ENCODE measurements at regions not wholly inside any gene's neighbourhood (a gene's known extent, or its start where the extent isn't known, plus 50 kb on each side); places are given as distances from the start of the nearest gene placed in this dataset.

DNA sequence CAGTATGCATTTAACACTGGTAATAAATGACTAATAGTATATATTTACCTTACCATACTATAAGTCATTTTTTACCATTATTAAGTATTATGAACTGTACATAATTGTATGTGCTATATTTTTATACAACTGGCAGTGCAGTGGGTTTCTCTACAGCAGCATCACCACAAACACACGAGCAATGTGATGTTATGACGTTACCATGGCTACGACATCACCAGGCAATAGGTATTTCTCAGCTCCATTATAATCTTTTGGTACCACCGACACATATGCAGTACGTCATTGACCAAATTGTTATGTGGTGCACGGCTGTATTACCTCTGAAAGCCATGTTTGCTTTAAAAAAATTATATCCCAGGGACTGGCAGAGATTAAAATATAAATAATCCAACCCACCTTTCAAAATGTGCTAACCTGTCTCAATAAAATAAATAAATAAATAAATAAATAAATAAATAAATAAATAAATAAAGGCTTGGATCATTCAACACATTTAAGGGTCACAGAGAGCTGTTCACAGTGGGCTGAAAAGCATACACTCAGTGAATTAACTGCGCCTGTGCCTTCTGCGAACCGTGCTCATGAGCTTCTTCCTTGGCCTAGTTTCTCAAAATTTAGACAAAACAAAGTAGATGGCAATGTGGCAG is 121.4 kb upstream of the SLC35F3 start:
- TF ChIP-seq, protein P1, sequence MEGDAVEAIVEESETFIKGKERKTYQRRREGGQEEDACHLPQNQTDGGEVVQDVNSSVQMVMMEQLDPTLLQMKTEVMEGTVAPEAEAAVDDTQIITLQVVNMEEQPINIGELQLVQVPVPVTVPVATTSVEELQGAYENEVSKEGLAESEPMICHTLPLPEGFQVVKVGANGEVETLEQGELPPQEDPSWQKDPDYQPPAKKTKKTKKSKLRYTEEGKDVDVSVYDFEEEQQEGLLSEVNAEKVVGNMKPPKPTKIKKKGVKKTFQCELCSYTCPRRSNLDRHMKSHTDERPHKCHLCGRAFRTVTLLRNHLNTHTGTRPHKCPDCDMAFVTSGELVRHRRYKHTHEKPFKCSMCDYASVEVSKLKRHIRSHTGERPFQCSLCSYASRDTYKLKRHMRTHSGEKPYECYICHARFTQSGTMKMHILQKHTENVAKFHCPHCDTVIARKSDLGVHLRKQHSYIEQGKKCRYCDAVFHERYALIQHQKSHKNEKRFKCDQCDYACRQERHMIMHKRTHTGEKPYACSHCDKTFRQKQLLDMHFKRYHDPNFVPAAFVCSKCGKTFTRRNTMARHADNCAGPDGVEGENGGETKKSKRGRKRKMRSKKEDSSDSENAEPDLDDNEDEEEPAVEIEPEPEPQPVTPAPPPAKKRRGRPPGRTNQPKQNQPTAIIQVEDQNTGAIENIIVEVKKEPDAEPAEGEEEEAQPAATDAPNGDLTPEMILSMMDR (IDR thresholded peaks at IDR 0.05) = no peak
- TF ChIP-seq POLR2A (IDR thresholded peaks at IDR 0.05) = no peak
- no peak for TF ChIP-seq POLR2AphosphoS5 (IDR thresholded peaks at IDR 0.05; ENCODE audit: insufficient read depth in 1 of 2, low read depth in 1 of 2)
